ENCODE measurements at regions not wholly inside any gene's neighbourhood (a gene's known extent, or its start where the extent isn't known, plus 50 kb on each side); places are given as distances from the start of the nearest gene placed in this dataset.

GRCh38 chr13:50334115-50334778, 319.0 kb downstream of the KCNRG start:
- TF ChIP-seq CTCF (IDR thresholded peaks at IDR 0.05): no peak
- no peak for DNase-seq (ENCODE audit: low spot score)
- no peak for ATAC-seq (ENCODE audit: low FRiP score)

DNA sequence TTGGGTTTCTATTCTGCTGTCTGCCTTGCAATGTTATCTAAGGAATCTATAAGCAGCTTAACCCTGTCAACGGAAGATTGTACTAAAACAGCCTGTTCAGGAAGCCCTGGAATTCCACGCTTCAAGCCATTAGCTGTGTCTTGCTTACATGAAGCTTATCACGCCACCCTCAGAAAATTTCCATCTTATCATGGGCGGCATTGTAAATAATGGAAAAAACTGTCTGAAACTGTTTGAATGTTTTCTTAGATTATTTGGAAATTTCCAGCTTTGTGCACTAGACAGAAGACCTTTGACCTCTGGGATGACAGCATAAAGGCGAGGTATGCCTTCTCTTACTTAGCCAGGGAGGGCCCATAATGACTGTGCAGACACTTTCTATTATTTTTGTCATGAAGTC, 319.7 kb downstream of the KCNRG start:
- DNase-seq (ENCODE audit: low spot score) (no peak), ATAC-seq (ENCODE audit: low FRiP score) (no peak)
- TF ChIP-seq CTCF (IDR thresholded peaks at IDR 0.05): no peak

- no peak for DNase-seq (ENCODE audit: low spot score)
- no peak for TF ChIP-seq CTCF (IDR thresholded peaks at IDR 0.05)
- no peak for ATAC-seq (ENCODE audit: low FRiP score)
Observed at GRCh38 chr13:50339271-50339670, 324.0 kb downstream of the KCNRG start.

DNA sequence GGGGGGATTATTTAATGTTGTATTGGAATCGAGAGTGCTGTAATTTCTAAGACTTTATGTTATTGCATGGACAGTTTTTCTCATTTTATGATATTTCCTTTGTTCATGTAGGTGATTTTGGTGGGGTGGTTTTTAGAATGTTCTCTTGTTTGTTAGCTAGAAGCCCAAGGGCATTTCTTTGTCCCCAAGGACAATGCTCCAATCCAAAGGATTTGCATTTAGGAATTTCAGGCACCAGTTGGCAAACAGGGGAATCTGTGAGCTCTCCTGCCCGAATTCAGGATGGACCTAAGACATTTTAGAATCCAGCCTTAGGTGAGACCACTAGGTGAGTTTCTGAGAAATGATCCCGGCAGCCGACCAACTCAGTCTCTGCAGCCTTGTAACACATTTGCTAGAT, 324.9 kb downstream of the KCNRG start:
- ATAC-seq (ENCODE audit: low FRiP score) (no peak), DNase-seq (ENCODE audit: low spot score) (no peak)
- no peak for TF ChIP-seq CTCF (IDR thresholded peaks at IDR 0.05)

DNA sequence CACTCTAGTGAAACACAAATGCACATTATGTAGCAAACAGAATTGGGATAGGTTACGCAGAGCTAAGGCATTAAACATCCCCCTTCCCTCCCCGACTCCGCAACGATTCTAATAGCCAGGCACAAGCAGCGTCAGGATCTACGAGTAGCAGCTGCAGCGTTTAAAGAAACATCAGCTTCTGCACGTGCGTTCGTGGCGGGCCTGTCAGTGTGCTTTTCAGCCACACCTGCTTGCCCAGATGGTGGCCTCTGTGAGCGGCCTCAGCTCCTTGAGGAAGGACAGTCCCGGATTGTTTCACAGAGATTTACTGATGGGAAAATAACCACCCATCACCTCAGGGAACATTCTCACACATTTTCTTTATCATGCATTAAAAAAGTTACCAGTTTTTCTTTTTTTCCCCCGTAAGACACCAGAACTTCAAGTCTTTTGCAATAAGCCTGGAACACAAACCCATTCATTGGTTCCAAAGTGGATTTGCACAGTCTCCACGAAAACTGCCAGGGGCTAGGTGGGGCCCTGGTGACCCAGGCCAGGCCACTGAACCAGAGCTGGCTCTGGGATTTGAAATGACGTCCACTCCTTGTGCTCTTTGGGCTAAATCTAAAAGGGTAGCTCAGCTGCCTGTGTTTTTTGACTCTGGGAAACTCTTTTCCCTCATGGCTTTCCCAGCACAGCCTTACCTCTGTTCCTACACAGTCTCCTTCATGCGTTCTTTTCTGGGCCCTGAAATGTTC, 325.5 kb downstream of the KCNRG start:
- DNase-seq (ENCODE audit: low spot score): no peak
- ATAC-seq (ENCODE audit: low FRiP score): no peak
- no peak for TF ChIP-seq CTCF (IDR thresholded peaks at IDR 0.05)

DNA sequence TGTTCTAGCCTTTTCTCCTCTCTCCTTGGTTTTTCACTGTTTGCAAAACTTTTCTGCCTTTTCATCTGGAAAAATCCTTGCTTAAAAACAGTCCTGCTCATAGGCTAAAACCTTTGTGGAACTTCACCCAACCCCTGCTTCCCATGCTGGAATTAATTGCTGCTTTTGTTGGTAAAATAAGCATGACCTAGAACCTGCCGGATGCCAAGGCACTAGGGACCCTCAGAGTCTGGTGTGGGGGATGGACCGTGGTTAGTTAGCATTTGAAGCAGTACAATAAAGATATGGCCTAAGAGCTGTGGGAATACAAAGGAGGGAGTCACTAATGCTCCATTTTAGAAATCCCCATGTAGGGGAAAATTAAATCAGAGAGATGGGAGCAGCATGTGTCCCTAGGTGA, 326.3 kb downstream of the KCNRG start:
- DNase-seq (ENCODE audit: low spot score) (no peak), ATAC-seq (ENCODE audit: low FRiP score) (no peak)
- no peak for TF ChIP-seq CTCF (IDR thresholded peaks at IDR 0.05)

DNA sequence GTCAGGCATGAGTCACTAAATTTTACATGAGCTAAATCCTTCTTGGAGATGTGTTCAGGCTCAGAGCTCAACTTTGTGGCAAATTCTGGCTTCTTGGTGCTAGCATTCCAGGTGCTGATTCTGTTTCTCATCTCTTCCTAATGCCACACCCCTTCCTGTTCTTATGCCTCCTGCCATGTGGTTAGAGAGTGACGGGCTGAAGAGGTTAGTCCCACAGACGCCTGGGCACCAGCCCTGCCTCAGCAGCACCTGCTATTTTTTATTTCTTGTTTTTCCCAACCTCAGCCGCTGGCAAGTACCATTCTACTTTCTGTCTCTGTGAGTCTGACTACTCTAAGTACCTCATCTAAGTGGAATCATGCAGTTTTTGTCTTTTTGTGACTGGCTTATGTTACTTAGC, 329.5 kb downstream of the KCNRG start:
- DNase-seq (ENCODE audit: low spot score): no peak
- no peak for TF ChIP-seq CTCF (IDR thresholded peaks at IDR 0.05)
- no peak for ATAC-seq (ENCODE audit: low FRiP score)
